Activated CD4-positive, alpha-beta T cell treated with anti-CD3 and anti-CD28 coated beads, Interleukin-2, amount 50 U/mL, for 1 hour (primary cell): ENCODE measurements at regions not wholly inside any gene's neighbourhood (a gene's known extent, or its start where the extent isn't known, plus 50 kb on each side); places are given as distances from the start of the nearest gene placed in this dataset.

Source experiments
- DNase-seq: peaks from one replicate; pipeline ENCODE4 v3.0.0-alpha.2; 2020

DNA sequence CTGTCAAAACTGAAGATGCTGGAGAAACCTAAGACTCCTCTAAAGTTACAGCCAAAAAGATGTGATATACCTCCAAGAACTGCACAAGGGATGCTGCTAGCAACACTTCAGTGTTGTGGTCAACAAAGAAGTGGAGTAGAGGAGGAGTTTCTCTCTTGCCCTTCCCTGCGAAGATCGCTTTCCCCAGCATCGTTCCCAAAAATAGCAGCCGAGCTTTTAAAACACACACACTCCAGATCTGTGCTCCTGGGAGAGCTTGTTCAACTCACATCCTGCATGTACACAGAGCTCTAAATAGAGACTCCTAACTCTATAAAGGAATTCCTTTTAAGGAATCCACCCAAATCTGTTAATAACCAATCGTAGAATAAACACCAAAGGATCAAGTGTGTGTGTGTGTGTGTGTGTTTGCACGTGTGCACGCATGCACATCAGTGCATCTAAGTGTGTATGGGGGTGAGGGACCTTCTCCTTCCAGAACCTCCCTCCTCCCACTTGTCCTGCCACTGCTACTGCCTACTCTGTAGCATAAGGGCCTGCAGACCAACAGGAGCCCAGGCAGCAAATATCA is 58.5 kb downstream of the PSMG1 start:
- DNase-seq: no peak

DNA sequence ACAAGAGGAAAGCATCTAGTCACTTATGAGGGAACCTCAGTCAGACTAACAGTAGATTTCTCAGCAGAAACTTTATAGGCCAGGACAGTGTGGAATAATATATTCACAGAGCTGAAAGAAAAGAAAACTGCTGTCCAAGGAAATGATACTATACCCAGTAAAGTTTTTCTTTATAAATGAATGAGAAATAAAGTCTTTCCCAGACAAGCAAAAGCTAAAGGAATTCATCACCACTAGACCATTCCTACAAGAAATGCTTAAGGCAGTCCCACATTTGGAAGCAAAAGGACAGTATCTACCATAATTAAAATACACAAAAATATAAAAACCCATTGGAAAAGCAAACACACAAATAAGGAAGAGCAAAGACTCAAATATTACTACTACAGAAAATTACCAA is 59.9 kb downstream of the PSMG1 start:
- no peak for DNase-seq

DNA sequence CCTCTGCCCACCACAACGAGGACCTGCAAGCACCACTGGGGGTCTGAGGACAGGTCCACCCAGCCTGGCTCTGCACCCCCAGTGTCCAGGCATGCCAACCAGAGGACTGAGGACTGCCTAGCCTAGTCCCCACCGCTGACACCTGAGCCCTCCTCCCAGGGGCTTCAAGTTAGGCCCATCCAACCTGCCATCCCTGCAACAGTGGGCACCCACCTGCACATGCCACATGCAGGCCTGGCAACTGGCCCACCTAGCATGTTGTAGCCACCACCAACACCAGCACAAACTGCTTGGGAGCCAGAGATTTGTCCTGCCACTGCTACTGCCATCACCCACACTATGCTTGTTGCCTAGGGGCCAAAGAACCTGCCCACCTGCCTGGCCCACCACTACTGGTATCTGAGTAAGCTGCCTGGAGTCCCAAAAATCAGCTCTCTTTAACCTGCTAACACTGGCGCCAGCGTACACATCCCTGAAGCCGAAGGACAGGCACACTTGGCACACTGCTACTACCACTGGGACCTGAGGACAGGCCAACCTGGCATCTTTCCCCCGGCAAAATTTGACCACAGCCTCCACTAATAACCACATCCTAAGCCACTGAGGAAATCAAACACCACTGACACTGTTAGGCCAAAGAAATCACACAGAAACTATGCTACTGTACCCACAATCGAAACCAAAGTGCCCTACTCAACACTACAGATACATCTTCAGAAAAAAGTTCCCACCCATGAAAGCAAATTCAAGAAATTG is 61.5 kb downstream of the PSMG1 start:
- no peak for DNase-seq

DNA sequence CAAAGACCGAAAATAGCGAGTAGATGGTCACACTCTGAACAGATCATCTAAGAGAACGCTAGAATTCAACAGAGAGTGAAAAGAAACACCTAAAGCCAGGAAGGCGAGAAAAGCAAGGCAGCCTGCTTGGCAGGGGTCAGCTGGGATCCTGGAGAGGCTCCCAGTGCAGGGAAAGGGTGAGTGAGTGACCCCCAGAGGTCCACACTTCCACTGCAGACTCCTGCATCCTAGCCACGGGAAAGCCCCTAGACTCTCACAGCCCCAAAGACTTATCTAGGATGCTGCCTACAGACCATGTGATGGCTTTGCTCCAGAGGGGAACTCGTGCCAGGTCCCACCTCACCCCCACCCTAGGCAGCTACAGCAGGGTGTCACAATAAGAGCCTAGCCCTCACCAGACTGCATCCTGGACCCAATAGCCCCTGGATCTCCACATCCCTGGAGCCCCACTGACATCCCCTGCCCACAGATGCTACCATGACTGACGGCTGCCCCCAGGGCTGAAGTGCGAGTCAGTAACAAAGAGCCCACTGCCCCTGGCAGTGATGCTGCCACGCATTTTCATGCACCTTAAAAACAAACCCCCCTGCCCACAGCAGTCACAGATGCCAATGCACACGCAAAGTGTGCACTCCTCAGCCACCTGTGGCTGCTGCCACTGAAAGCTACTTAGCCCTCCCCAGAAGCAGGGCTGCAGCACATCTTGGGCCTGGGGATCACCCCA is 62.2 kb downstream of the PSMG1 start:
- no peak for DNase-seq

DNA sequence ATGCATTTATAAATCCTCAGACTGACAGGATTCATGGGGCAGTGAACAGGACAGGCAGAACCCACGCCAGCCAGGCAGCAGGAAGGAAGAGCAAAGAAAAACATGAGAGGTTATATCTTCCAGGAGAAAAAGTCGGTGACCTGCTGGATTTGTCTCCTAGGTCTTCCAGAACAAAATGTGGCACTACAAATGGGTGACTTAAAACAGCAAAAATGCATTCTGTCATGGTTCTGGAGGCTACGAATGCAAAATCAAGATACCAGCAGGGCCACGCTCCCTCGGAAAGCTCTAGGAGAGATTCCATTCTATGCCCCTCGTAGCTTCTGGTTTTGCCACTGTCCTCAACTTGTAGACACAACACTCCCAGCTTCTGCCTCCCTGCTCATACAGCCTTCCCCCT is 63.4 kb downstream of the PSMG1 start:
- DNase-seq: no peak

DNA sequence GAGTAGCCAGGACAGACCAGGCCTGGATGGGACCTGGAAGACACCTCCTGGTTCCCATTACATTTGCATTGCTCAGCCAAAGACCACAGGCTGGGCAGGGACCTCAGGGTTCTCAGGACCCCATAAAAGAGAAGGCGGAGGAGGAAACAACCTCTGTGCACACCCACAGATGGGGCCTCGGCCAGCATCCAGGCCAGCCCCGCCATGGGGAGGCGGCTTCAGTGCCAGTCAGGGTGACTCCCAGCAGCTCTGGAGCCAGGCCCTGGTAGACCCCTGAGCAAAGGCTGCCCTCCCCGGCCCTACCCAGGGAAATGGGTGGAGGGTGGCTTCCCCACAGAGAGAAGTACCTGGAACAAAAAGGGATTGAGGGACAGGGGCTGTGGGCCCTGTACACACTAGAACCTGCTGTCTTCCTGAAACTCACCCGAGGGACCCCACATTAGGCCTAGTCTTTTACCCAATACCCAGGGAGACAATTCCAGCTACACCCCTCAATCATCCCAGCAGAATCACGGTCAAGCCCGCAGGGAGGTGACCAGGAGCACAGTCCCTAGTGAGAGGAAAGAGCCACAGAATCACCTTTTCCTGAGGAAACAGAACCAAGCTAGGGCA is 64.5 kb downstream of the PSMG1 start:
- DNase-seq: no peak

DNA sequence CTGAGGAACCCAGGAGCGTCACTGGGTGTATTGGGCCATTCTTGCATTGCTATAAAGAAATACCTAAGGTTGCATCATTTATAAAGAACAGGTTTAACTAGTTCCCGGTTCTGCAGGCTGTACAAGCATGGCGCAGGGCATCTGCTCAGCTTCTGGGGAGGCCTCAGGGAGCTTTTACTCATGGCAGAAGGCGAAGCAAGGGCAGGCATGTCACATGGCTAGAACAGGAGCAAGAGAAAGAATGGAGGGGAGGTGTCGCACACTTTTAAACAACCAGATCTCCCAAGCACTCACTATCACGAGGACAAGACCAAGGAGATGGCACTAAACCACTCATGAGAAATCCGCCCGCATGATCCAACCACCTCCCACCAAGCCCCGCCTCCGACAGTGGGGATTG is 65.2 kb downstream of the PSMG1 start:
- no peak for DNase-seq

DNA sequence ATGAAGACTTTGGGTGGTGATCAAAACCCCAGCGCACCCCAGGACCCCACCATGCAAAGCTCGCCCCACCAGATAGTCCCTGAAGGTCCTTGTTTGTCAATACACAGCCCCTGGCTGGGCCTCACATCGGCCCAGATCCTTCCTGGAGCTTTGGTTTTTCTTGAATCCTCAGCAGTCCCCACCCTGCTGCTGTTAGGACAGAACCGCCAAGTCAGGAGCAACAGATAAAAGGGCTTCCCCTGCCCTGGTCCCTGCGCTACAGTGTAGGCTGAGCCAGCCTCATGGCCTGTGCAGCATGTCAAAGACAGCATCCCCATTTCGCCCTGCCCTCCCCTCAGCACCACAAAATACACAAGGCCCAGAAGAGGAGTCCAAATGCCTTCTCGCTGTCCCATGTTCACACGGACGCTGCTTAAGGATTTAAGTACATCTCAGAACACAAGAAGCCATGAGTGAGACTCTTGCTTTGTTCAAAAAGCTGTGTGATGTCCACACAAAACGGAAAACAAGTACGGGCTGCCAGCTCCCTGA is 65.7 kb downstream of the PSMG1 start:
- no peak for DNase-seq

DNA sequence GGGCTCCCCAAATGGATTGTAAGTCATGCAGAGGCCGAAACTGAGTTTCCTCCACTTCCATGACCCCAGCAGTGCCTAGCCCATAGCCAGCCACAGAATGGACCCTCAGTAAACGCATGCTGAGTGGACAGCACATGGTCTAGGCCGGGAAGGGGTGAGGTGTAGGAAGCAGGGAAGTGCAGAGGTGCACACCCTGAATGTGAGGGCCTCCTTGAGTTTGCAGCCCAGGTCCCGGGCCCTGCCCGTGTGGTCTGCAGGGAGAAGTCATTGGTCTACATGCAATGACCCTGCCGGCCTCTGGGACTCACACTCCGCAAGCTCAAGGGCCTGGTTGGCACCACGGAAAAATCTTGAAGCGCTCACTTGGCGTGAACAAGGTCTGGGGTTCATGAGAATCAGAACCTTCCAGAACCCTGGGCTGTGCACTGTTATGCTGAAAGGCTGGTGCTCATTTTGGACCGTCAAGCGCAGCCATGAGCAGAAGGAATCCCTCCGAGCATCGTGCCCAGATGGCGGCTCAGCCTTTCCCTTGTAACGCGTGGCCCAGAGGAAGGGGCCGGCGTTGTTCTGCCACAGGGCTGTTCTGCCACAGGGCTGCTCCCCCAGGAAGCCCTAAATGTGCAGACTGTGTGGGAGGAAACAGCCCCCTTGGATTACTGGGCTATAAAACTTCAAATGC is 66.4 kb downstream of the PSMG1 start:
- DNase-seq: no peak

DNA sequence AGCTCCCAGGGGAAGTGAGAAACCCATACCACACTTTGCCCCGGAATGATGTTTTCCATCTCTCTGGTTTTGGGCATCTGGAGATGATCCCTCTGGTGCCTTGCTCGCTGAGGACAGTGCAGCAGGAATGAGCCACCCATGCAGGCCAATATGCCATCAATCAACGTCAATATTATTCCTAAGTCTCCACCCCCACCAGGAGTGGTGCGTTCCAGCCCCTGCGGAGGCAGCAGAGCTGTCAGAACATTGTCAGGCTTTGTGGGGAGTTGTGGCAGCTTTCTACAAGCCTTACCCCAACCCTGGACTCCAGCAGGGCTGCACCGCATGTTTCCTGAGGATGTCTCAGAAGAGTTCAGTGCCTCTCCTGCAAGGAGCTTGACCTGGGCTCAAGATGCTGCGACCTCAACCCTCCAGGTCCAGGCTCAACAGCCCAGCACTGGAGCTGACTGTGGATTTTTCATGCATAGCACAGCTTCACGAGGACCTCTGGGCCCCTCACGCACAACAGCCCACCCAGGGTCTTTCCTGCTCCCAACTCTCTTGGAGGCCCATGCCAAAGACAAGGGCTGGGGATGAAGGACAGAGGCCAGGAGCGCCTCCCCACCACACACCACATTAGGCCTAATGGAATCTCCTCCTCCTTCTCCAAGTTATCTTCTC is 67.5 kb downstream of the PSMG1 start:
- DNase-seq: no peak

DNA sequence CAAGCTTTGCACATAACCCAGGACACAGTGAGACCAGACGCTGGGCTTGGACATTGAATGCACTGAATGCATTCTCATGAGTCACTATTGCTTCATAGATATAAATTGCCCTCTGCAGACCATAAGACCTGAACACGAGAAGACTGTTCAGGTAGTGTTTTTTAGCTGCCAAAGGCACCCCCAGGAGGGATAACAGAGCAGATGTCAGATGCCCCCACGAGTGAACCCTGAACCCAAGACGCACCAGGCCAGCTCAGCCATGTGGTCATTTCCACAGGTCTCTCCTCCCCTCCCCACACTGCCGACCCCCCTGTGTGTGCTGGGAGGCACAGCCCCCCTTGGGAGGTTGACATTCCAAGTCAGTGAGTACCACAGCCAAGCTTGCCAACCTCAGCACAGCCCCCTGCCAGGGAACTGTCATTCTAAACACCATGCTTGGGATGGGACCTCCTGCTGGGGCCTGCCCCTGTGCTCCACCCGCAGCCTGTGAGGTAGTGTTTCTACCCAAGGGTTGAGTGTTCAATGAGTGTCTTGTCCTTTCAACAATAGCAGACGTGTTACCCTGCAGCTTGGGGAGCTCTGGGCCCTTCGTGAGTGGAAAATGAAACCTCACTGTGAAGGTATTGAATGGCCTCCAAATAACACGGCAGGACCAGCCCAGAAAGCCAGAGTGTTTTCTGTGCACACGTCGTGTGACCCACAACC is 68.2 kb downstream of the PSMG1 start:
- DNase-seq: no peak

DNA sequence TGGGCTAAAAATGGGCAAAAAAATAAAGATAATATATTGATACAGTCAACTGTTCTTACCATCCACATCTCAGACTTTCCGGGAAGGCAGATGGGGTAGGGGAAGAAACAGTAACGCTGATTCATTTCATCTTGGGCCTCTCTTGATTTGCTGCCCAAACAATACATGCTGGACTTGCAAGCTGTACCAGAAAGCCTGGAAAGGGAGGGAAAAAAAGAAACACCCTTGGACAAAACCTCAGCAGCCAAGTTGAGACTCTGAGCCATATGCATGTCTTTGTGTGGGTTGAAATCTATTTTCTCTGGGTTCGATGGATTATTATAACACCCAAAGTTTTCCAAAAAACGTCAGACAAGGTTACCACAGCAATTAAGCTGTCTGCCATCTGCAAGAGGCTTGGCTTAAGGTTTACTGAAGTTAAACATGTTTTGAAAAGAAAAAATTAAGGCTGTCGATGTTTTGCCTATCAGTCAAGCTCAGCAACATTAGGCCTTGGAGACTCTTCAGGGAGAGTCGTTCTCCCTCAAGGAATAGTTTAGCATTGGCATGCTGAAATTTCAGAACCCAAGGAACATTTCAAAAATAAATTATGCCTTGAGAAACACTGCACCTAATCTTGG is 71.2 kb downstream of the PSMG1 start:
- no peak for DNase-seq

DNA sequence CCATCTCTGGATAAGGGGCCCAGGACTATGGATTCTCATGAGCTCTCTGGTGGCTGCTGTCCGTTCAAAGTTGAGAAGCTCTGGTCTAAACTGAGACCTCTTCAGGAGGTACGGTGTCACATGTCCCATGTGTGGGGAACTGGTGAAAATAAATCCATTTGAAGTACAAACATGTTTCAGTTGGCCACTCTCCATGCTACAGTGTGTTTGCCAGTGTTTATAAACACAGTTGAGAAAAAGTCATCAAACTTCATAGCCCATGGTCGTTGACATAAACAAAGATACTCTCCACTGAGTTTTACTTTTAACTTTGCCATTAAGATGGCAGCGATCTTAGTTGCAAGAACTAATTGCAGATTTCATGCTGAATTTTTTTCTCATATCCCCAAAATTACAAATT is 72.8 kb downstream of the PSMG1 start:
- DNase-seq: no peak

DNA sequence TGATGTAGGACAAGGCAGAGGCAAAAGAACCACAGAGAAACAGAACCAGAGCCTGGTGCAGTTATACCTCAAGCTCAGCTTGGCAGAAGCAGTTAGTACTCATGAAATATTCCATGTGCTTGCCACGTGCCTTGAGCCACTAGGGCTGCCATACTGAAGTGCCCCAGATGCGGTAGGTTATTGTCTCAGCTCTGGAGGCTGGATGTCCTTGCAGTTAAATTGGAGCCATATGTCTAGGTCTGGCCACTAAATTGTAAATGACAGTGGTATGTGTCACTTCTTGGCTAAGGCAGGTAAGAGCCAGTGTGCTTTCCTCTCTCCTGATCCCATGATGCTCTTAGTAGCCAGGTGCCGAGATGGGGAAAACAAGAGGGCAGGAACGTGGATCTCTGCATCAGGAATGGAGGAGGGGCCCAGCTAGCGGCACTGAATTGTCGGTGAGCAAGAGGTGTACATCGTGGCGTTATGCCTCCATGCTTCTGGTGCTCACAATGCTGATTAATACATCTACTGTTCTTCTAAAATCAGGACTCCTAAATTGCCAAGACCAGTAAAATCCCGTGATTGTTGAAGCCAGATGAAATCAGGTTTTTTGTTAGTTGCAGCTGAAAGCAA is 73.5 kb downstream of the PSMG1 start:
- no peak for DNase-seq

DNA sequence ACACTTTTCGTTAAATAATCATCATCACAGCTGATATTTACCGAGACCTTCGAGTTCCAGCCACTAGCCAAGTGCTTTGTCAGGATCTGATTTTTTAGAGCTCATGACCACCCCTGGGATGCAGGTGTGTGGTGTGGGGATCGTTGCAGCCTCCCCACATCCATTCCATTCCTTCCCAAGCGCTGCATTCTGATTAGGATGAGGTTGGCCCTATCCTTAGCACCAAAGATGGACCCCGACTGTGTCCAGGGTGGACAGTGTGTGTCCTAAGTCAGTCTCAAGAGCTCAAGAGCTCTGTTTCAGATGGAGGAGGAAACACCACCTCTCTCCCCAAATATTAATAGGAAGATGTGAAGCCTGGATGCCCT is 74.1 kb downstream of the PSMG1 start:
- DNase-seq: no peak

DNA sequence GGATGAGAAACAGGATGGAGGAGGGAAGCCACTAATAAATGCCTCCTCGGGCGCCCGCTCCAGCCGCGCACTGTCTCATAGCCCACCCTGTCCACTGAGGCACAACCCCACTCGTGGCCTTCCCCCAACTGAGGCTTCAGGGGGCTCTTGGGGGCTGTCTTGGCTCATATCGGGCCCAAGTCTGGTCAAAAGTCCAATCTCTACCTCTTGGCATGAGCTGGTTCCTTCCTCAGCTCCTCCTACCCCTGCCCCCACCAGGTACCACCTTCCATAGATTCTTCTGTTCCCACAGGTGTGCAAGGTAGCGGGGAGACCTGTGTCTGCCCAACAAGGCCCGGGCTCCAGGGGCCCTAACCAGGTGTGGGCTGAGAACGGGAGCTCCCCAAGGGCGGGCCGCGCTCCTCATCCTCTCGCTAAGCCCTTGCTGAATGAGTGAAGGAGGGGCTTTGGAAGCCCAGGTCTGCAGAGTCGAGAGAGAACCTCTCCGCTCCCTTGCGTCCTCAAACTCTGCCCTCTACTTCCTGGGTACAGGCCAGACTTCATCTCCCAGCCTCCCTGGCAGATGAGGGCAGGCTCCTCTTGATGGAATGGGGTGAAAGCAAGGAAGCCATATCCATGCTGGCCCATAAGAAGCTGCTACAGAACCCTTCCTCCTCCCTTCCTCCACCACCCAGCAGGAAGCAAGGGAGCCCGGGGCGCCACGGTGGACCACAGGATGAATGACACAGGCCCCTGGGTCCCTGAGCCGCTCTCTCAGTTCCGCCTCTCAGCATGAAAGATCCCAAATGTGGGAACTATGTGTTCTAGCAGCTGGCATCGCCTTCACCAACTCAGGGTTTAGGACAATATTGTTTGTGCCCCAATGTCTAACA is 74.7 kb downstream of the PSMG1 start:
- DNase-seq: no peak

DNA sequence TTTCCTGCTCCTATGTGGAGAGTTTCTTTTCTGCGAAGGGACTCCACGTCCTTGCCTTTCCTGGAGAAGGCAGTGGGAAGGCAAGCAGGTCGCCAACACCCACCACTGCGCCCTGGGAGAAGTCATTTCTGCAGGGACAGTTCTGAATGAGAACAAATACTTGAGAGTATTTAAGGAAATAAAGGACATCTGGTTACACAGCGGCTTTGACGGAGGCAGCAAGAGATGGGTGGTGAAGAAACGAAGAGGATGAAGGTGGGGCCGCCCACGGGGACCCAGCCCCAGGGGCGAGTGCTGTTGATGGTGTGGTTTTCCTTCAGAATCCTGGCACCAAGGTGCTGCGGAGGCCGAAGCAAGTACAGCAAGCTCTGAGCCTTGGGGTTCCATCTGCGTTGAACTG is 75.5 kb downstream of the PSMG1 start:
- no peak for DNase-seq

DNA sequence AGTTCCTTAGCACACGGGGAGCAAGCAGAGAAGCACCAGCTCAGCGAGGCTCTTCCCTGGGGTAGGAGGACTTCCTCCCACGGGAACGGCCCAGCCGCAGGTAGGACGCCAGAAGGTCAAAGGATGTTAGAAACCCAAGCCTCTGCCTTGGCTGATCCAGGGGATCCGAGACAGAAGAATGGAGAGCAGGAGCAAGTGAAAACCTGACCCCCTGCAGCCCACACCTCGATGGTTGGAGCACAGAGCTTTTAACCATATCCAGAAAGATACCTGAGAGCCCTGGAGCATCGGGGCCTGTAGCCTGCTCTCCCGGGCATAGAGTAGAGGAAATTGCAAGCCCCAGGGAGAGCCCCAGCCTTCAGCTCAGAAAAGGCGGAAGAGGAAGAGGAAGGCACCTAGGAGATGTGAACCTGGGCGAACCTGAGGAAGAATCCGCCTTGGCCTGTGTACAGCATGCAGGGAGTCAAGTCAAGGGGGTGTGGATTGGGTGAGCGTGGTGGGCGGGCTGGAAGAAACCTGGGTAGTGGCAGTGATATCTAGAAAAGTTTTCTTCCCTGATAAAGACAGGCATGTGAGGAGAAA is 76.3 kb downstream of the PSMG1 start:
- DNase-seq: no peak

DNA sequence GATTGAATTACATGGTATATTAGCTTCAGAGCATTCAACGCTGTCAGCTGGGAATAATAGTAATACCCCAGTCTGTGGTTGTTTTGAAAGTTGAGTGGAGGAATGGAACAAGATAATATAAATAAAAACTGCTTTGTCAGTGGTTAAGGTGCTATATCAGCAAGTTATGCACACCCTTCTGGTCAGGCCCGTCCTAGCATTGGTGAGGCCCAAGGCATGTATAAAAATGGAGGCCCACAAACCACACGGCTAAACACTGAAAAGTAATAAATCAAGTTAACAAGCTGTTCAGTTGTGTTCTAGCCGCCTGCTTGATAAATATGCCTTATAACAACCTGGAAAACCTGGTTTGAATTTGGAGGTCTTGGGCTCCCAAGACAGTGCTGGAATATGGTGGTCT is 77.4 kb downstream of the PSMG1 start:
- DNase-seq: no peak

DNA sequence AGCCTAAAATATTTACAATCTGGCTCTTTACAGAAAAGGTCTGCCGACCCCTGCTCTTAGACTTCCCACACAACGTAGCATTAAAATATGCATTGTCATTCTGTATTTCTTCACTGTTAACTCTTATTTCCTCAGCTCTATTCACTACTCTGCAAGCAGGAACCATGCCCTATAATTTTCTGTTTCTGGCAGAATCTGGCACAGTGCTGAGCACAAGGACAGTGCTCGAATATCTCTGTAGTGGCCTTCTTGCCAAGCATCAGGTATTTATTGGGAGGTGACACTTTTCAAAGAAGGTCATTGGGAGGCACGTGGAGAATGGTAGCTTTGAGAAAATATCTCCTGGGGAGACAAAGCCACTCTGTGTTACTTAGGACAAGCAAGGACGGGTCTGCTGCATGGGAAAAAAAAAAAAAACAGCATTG is 77.9 kb downstream of the PSMG1 start:
- no peak for DNase-seq
